ENCODE measurements at regions not wholly inside any gene's neighbourhood (a gene's known extent, or its start where the extent isn't known, plus 50 kb on each side); places are given as distances from the start of the nearest gene placed in this dataset.

DNA sequence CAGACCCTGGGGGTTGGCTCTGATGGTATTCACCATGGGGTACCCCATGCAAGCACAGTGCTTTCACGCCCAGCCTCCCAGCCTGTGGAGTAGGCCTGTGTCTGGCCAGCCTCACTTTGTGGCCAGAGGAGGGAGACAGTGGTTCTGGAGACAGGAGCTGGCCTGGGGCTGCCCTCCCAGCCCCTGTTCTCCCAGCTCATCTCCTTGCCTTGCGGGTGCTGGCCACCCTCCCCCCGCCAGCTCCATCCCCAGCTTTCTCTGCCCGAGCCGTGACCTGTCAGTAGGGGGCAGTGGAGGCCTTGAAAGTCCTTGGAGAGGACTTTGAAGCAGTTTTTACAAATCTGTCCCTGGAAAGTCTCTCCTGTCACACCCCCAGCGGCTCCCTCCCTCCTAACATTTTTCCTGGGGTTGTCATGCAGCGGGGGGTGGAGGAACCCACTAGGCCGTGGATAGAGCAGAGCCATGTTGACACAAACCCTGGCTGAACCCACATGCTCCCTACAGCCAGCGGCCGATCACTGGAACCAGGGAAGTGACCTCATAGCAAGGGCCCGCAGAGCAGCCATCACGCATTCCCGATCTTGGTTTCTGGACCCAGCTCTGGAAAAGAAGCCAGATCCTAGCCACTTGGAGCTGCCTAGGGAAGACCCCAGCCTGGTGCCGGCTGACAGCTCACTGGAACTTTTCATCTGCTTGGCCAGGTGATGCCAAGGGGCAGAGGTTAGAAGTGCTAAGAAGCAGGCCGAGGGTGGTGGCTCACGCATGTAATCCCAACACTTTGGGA lies 289.4 kb downstream of the SEC14L1 start:
- peak; percentile 84 to 85 for DNase-seq (ENCODE audit: low read depth in 2 of 2)

GRCh38 chr17:77432034-77432661 lies 291.4 kb downstream of the SEC14L1 start:
- DNase-seq (ENCODE audit: low read depth in 2 of 2), result no peak

- no peak for DNase-seq (ENCODE audit: low read depth in 2 of 2)
Observed at GRCh38 chr17:77432742-77433141, 292.0 kb downstream of the SEC14L1 start.

- DNase-seq (ENCODE audit: low read depth in 2 of 2), result peak in 1 of 2 donors; percentile 45
Observed at GRCh38 chr17:77433385-77434135, 292.8 kb downstream of the SEC14L1 start.

- DNase-seq (ENCODE audit: low read depth in 2 of 2), result no peak
Observed at GRCh38 chr17:77434136-77435114, 293.7 kb downstream of the SEC14L1 start.

GRCh38 chr17:77435272-77436057 lies 294.7 kb downstream of the SEC14L1 start:
- no peak for DNase-seq (ENCODE audit: low read depth in 2 of 2)

GRCh38 chr17:77436058-77436442 lies 295.3 kb downstream of the SEC14L1 start:
- DNase-seq (ENCODE audit: low read depth in 2 of 2), result no peak

GRCh38 chr17:77436481-77436880 lies 295.7 kb downstream of the SEC14L1 start:
- no peak for DNase-seq (ENCODE audit: low read depth in 2 of 2)

- DNase-seq (ENCODE audit: low read depth in 2 of 2), result peak in 1 of 2 donors; percentile 24
Observed at GRCh38 chr17:77437017-77437416, 296.2 kb downstream of the SEC14L1 start.

DNA sequence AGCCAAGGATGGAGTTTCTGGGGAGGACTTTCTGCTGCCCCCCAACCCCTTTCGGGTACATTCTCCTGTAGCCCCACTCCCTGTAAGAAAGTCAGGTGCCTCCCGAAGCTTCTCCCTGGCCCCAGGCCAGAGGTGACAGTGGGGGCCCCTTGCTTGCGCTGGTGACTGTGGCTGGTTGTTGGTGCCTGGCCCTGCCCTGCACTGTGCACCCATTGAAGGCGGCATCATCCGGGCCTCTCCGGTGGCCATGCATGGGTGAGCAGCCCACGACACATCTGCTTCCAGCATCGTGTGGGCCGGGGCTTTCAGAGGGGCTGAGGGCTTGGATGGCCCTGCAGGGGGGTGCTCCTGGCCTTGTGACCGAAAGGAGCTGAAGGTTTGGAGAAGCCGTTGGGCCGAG lies 297.0 kb downstream of the SEC14L1 start:
- no peak for DNase-seq (ENCODE audit: low read depth in 2 of 2)

DNA sequence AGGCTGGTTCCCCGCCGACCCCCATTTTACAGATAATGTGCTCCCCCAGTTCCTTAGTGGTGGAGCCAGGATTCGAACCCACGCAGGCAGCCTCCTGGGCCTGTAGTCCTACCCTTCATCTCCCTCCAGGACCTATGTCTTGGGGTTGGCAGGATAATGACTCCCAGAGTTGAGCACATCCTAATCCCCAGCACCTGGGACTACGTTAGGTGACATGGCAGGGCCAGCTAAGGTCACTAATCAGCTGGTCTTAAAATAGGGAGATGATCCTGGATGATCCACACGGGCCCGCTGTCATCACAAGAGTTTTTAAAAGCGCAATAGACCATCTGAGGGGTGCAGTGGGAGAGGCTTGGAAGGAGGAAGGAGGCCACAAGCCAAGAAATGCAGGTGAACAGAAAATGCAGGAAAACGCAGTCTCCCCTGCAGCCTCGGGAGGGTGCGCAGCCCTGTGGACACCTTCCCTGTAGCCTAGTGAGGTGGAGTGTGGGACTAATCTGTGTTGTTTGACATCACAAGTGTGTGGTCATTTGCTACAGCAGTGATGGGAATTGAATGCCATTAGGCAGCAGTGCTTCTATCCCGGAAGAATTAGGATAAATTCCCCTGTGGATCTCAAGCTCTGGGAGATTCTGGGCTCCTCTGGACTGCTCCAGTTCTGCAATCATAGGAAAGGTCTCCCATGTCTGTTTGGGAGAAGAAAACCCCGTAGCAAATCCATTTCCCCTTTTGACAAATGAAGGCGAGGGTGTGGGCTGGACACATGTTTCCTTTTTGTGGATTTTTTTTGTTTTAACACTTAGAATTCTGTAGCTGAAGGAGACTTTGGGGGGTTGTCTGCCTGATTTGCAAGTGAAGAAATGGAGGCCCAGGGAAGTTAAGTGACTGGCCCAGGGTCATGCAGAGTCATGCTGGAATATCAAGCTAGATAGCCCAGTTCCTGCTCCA lies 297.7 kb downstream of the SEC14L1 start:
- DNase-seq (ENCODE audit: low read depth in 2 of 2), result no peak

GRCh38 chr17:77439189-77440018 lies 298.6 kb downstream of the SEC14L1 start:
- no peak for DNase-seq (ENCODE audit: low read depth in 2 of 2)

DNA sequence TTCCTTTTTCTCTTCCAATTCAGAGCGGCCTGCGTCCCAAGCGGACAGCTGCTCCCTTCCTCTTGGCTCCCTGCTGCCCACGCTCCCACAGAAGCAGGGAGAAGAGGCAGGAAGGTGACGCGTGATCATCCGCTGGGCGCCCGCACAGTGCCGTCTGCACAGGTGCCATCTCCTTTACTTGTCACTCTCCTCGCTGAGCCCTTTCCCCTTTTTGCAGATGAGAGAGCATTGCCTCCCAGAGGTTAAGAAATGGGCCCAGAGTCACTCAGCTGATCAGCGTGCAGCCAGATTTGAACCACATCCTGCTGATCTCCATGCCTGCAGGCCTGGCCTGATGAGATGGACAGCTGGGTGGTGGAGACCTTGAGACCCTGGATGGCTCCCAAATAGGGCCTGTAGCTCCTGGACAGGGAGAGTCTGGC lies 299.8 kb downstream of the SEC14L1 start:
- DNase-seq (ENCODE audit: low read depth in 2 of 2), result no peak

DNA sequence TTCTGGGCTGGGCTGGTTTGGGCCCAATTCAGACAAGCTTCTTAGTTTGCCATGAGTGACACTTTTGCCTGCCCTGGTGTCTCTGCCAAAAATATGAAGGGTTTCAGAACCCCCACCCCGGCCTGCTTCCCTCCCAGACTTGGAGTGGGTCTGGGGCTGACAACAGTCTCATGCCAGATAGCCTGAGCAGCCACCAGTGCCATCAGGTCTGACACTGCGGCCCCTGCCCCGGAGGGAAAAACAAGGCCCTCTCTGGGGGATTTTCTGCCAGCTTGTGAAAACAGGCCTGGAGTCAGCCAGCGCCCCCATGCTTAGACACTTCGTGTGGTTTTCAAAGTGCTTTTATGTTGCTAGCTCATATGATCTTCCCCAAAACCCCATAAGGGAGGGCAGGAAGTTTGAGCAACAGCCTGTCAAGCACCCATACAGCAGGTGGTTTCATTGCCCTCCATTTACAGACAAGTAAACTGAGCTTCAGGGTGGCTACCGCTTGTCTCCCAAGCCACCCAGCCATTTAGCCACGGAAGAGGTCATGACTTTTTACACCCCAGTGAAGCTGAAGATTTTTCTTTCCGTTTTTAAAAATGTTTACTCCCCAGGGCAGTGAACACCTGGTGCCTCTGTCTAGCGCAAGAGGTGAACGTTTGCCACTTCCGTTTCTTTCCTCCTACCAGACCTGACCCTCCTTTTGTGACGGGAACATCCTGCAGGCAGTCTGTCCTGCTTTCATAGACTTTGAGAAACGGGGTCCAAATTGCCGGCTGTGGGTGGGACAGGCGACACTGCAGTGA lies 300.6 kb downstream of the SEC14L1 start:
- peak in 1 of 2 donors; percentile 60 for DNase-seq (ENCODE audit: low read depth in 2 of 2)

- no peak for DNase-seq (ENCODE audit: low read depth in 2 of 2)
Observed at GRCh38 chr17:77441940-77442339, 301.2 kb downstream of the SEC14L1 start.

GRCh38 chr17:77442976-77443747 lies 302.4 kb downstream of the SEC14L1 start:
- DNase-seq (ENCODE audit: low read depth in 2 of 2), result no peak

DNA sequence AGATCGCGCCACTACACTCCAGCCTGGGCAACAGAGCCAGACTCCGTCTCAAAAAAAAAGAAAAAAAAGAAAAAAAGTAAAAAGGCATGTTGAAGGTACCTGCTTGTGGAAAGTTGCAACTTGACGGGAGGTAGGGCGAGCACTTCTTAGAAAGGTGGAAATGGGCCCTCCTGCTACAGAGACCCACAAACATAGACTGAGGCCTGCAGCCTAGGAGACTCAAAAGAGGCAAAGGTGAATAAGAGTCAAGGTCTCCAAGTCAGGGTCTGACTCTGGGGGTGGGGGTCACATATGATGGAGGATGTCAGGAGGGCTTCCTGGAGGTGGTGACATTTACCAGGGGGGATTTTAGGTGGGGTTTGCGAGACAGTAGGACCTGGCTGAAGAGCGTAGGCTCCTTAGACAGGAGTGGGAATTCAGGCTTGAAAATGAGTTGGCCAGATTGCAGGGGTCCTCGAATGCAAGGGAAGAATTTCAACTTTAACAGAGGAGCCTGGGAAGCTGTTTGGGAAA lies 303.0 kb downstream of the SEC14L1 start:
- DNase-seq (ENCODE audit: low read depth in 2 of 2), result no peak

Measured in stimulated activated CD4-positive, alpha-beta T cell treated with anti-CD3 and anti-CD28 coated beads, Interleukin-1b, Interleukin-23, amount 100 ng/mL, for 4 hours (primary cell).